A673 (cell line): ENCODE measurements at regions not wholly inside any gene's neighbourhood (a gene's known extent, or its start where the extent isn't known, plus 50 kb on each side); places are given as distances from the start of the nearest gene placed in this dataset.

Experiments used
- BruUV-seq: library from RNA; stranded (reverse); fragments of 400-500 nt; replicated peaks from 2 replicates; lab custom pipeline; 2021; lab: Mats Ljungman, UMichigan
- CTCF ChIA-PET: fragments of 300-600 bp; sonication (Branson Sonifier 250); formaldehyde crosslinking; loops from one replicate; lab custom pipeline; 2022; ENCODE audit warnings: antibody characterized with exemption; lab: Charles Lee
- POLR2A ChIA-PET: fragments of 300-600 bp; sonication (Branson Sonifier 250); formaldehyde crosslinking; loops from one replicate; lab custom pipeline; 2022; ENCODE audit warnings: antibody characterized with exemption; ENCODE audit not compliant: low non-redundant PET; lab: Charles Lee
- DNase-seq: peaks from one replicate; pipeline ENCODE4 v3.0.0-alpha.2; 2015; ENCODE audit warnings: low spot score
- H3K27ac ChIP-seq: fragments of 200-600 bp; sonication (generic); 2 replicates; pipeline ENCODE4 v1.5.1; 2016; ENCODE audit warnings: mixed run types, low read depth, mild to moderate bottlenecking, mixed read lengths, antibody characterized with exemption, low read length; ENCODE audit not compliant: poor library complexity, severe bottlenecking
- H3K27me3 ChIP-seq: fragments of 200-600 bp; sonication (generic); replicated peaks from 2 replicates; pipeline ENCODE4 v1.6.1; 2017; ENCODE audit warnings: mixed run types, low read depth, mild to moderate bottlenecking, mixed read lengths, antibody characterized with exemption, low read length; ENCODE audit not compliant: insufficient read depth, poor library complexity
- H3K36me3 ChIP-seq: fragments of 200-600 bp; sonication (generic); 2 replicates; pipeline ENCODE4 v1.6.1; 2016; ENCODE audit warnings: mixed run types, mild to moderate bottlenecking, mixed read lengths, antibody characterized with exemption, low read length; ENCODE audit not compliant: insufficient read depth, poor library complexity, severe bottlenecking
- H3K4me1 ChIP-seq: fragments of 200-600 bp; sonication (generic); 2 replicates; pipeline ENCODE4 v1.6.1; 2017; ENCODE audit warnings: mixed run types, mild to moderate bottlenecking, mixed read lengths, antibody characterized with exemption, low read length; ENCODE audit not compliant: insufficient read depth, poor library complexity, severe bottlenecking
- H3K4me3 ChIP-seq: fragments of 200-600 bp; sonication (generic); 2 replicates; pipeline ENCODE4 v1.5.1; 2016; ENCODE audit warnings: low read depth, mixed run types, mild to moderate bottlenecking, mixed read lengths, low read length; ENCODE audit not compliant: poor library complexity, severe bottlenecking
- H3K9me3 ChIP-seq: fragments of 200-600 bp; sonication (generic); 2 replicates; pipeline ENCODE4 v1.6.1; 2016; ENCODE audit warnings: mixed run types, low read depth, mild to moderate bottlenecking, mixed read lengths, antibody characterized with exemption, low read length; ENCODE audit not compliant: poor library complexity, severe bottlenecking
- CTCF ChIP-seq: fragments of 300-800, 200-600 bp; sonication (generic); conservative IDR thresholded peaks from 2 replicates; pipeline ENCODE4 v1.5.1; 2017; ENCODE audit warnings: low read depth, mild to moderate bottlenecking, antibody characterized with exemption, low read length, moderate library complexity, mixed read lengths
- EZH2 ChIP-seq: fragments of 200-600 bp; sonication (generic); IDR thresholded peaks from 2 replicates; pipeline ENCODE4 v1.6.1; 2017; ENCODE audit warnings: borderline replicate concordance, low read depth, mild to moderate bottlenecking, mixed read lengths, antibody characterized with exemption, low read length; ENCODE audit not compliant: poor library complexity, severe bottlenecking
- intact Hi-C: fragments of 100-400 bp; cut with micrococcal nuclease; formaldehyde crosslinking; loops from one replicate; pipeline ENCODE4 v1.10.0; 2022; ENCODE audit not compliant: unreplicated experiment

DNA sequence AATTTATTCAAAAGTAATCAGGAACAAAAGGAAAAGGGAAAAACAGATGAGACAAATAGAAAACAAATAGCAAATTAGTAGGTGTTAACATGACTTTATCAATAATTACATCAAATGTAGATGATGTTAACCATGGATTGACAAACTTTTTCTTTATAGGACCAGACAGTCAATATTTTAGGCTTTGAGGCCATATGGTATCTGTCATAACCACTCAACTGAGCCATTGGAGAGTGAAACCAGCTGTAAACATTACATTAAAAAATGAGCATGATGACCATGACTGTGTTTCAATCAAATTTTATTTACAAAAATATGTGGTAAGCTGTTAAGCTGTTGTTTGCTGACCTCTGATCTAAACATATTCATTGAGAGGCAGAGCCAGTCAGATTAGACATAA, 118.5 kb upstream of the NWD2 start:
- no peaks in the 10 kb centered on the region for H3K36me3 ChIP-seq
- H3K9me3 ChIP-seq, result peaks cover 4% of the 10 kb centered on the region
- CTCF ChIA-PET, result no interaction called here
- no peak overlapping the region for H3K27ac ChIP-seq
- no peaks in the 10 kb centered on the region for H3K4me1 ChIP-seq
- intact Hi-C loops, result no loop called here
- no peak for DNase-seq
- BruUV-seq, result no TSS peak
- TF ChIP-seq EZH2 (no peak), CTCF (no peak)
- no peaks in the 10 kb centered on the region for H3K27me3 ChIP-seq
- POLR2A ChIA-PET, result no interaction called here
- H3K4me3 ChIP-seq, result no peak overlapping the region

GRCh38 chr4:37130465-37130864, 114.1 kb upstream of the NWD2 start:
- no peak overlapping the region for H3K27ac ChIP-seq
- intact Hi-C loops, result no loop called here
- POLR2A ChIA-PET, result no interaction called here

GRCh38 chr4:37132351-37132974, 112.1 kb upstream of the NWD2 start:
- DNase-seq, result no peak
- Histone ChIP-seq H3K4me1 (no peaks in the 10 kb centered on the region), H3K27ac (no peak overlapping the region), H3K9me3 (no peaks in the 10 kb centered on the region), H3K36me3 (no peaks in the 10 kb centered on the region), H3K4me3 (no peak overlapping the region), H3K27me3 (no peaks in the 10 kb centered on the region)
- POLR2A ChIA-PET, result no interaction called here
- no TSS peak for BruUV-seq
- intact Hi-C loops, result no loop called here
- TF ChIP-seq EZH2 (no peak), CTCF (no peak)
- CTCF ChIA-PET, result no interaction called here

More at GRCh38 chr4:37130465-37130864, 114.1 kb upstream of the NWD2 start:
- BruUV-seq, result no TSS peak
- H3K9me3 ChIP-seq, result no peaks in the 10 kb centered on the region
- H3K36me3 ChIP-seq, result no peaks in the 10 kb centered on the region
- no peaks in the 10 kb centered on the region for H3K4me1 ChIP-seq
- no peak for DNase-seq
- CTCF ChIA-PET, result no interaction called here
- H3K4me3 ChIP-seq, result no peak overlapping the region
- H3K27me3 ChIP-seq, result no peaks in the 10 kb centered on the region
- TF ChIP-seq EZH2 (no peak), CTCF (no peak)
